Retinal pigment epithelial cell (primary cell): ENCODE measurements at regions not wholly inside any gene's neighbourhood (a gene's known extent, or its start where the extent isn't known, plus 50 kb on each side); places are given as distances from the start of the nearest gene placed in this dataset.

ENCODE experiments used
- DNase-seq: peaks from one replicate; pipeline ENCODE4 v3.0.0-alpha.2; 2010; ENCODE audit warnings: low read depth
- H3K4me3 ChIP-seq: 2 replicates; pipeline ENCODE4 v1.5.1; 2011; ENCODE audit warnings: mild to moderate bottlenecking, low read length, control low read depth, moderate library complexity
- CTCF ChIP-seq: conservative IDR thresholded peaks from 2 replicates; pipeline ENCODE4 v1.5.1; 2011; ENCODE audit warnings: low read depth, low read length, control low read depth, inconsistent platforms

DNA sequence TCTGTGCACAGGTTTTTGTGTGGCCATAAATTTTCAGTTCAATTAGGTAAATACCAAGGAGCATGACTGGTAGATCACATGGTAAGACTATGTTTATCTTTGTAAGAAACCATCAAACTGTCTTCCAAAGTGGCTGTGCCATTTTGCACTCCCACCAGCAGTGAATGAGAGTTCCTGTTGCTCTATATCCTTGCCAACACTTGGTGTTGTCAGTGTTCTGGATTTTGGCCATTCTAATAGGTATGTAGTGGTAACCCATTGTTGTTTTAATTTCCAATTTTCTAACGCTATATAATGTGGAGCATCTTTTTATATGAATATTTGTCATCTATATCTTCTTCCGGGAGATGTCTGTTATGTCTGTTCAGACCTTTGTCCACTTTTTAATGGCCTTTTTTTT is 51.7 kb upstream of the MED4 start:
- no peak for TF ChIP-seq CTCF
- DNase-seq = no peak
- no peak overlapping the region for H3K4me3 ChIP-seq

- no peak for DNase-seq
- H3K4me3 ChIP-seq = no peak overlapping the region
- TF ChIP-seq CTCF = no peak
Measured at GRCh38 chr13:48146122-48146521, 51.2 kb upstream of the MED4 start.
